Ishikawa (cell line): ENCODE measurements at regions not wholly inside any gene's neighbourhood (a gene's known extent, or its start where the extent isn't known, plus 50 kb on each side); places are given as distances from the start of the nearest gene placed in this dataset.
A peak's percentile ranks its signal among the peaks of the same experiment; 100 is the strongest.

Experiments used
- CEBPB ChIP-seq: IDR thresholded peaks from 2 replicates; pipeline ENCODE4 v1.6.1; 2012
- CREB1 ChIP-seq: IDR thresholded peaks from 2 replicates; pipeline ENCODE4 v1.6.1; 2012; ENCODE audit warnings: low read depth
- EGR1 ChIP-seq: IDR thresholded peaks from 2 replicates; pipeline ENCODE4 v1.6.1; 2012
- EP300 ChIP-seq: IDR thresholded peaks from 2 replicates; pipeline ENCODE4 v1.6.1; 2012; ENCODE audit warnings: borderline replicate concordance
- FOXM1 ChIP-seq: IDR thresholded peaks from 2 replicates; pipeline ENCODE4 v1.6.1; 2012; ENCODE audit warnings: low read depth, borderline replicate concordance
- MAX ChIP-seq: IDR thresholded peaks from 2 replicates; pipeline ENCODE4 v1.6.1; 2012
- NFIC ChIP-seq: IDR thresholded peaks from 2 replicates; pipeline ENCODE4 v1.6.1; 2012
- RAD21 ChIP-seq: IDR thresholded peaks from 2 replicates; pipeline ENCODE4 v1.6.1; 2012; ENCODE audit warnings: low read depth
- REST ChIP-seq: IDR thresholded peaks from 2 replicates; pipeline ENCODE4 v1.6.1; 2012; ENCODE audit warnings: low read depth, mild to moderate bottlenecking
- TAF1 ChIP-seq: IDR thresholded peaks from 2 replicates; pipeline ENCODE4 v1.6.1; 2012; ENCODE audit warnings: low read depth, mild to moderate bottlenecking
- TCF12 ChIP-seq: IDR thresholded peaks from 2 replicates; pipeline ENCODE4 v1.6.1; 2012; ENCODE audit warnings: low read depth
- TEAD4 ChIP-seq: IDR thresholded peaks from 2 replicates; pipeline ENCODE4 v1.6.1; 2012
- USF1 ChIP-seq: IDR thresholded peaks from 2 replicates; pipeline ENCODE4 v1.6.1; 2012
- YY1 ChIP-seq: IDR thresholded peaks from 2 replicates; pipeline ENCODE4 v1.6.1; 2012; ENCODE audit warnings: low read depth
- ZBTB7A ChIP-seq: IDR thresholded peaks from 2 replicates; pipeline ENCODE4 v1.6.1; 2012; ENCODE audit warnings: low read depth

- TF ChIP-seq ZBTB7A (peak; percentile 75; the same call in 1 of the 2 replicates), EGR1 (peak; percentile 63), YY1 (0 out of 2 replicates have a peak, but pooled peaks have one; percentile 28), RAD21 (peak; percentile 62), MAX (no peak)
Measured at GRCh38 chr9:93827545-93828330, 127.4 kb downstream of the BARX1 start.

GRCh38 chr9:93826905-93827544 is 128.1 kb downstream of the BARX1 start:
- TF ChIP-seq CEBPB (no peak), RAD21 (no peak), EP300 (no peak), MAX (no peak), FOXM1 (no peak), EGR1 (no peak), NFIC (no peak)

GRCh38 chr9:93826209-93826608 is 128.9 kb downstream of the BARX1 start:
- no peak for TF ChIP-seq YY1
- TF ChIP-seq NFIC: no peak
- TF ChIP-seq EGR1: no peak
- TF ChIP-seq CREB1: no peak
- no peak for TF ChIP-seq USF1
- no peak for TF ChIP-seq ZBTB7A
- TF ChIP-seq FOXM1: no peak

- no peak for TF ChIP-seq TCF12
- no peak for TF ChIP-seq USF1
- TF ChIP-seq NFIC: no peak
- TF ChIP-seq REST: no peak
- no peak for TF ChIP-seq CEBPB
- TF ChIP-seq EP300: no peak
- no peak for TF ChIP-seq TAF1
- TF ChIP-seq EGR1: no peak
- no peak for TF ChIP-seq CREB1
- no peak for TF ChIP-seq ZBTB7A
- TF ChIP-seq TEAD4: no peak
- TF ChIP-seq FOXM1: no peak
- TF ChIP-seq YY1: no peak
- no peak for TF ChIP-seq RAD21
- TF ChIP-seq MAX: no peak
Measured at GRCh38 chr9:93825348-93826115, 129.6 kb downstream of the BARX1 start.

GRCh38 chr9:93824386-93825294 is 130.5 kb downstream of the BARX1 start:
- TF ChIP-seq USF1 (no peak), TAF1 (no peak), ZBTB7A (no peak), REST (no peak), YY1 (no peak)
